Retina (tissue), 1 donor: ENCODE measurements at regions not wholly inside any gene's neighbourhood (a gene's known extent, or its start where the extent isn't known, plus 50 kb on each side); places are given as distances from the start of the nearest gene placed in this dataset.

ENCODE experiments used
- DNase-seq: peaks from one replicate; pipeline ENCODE4 v3.0.0-alpha.2; 2016

DNA sequence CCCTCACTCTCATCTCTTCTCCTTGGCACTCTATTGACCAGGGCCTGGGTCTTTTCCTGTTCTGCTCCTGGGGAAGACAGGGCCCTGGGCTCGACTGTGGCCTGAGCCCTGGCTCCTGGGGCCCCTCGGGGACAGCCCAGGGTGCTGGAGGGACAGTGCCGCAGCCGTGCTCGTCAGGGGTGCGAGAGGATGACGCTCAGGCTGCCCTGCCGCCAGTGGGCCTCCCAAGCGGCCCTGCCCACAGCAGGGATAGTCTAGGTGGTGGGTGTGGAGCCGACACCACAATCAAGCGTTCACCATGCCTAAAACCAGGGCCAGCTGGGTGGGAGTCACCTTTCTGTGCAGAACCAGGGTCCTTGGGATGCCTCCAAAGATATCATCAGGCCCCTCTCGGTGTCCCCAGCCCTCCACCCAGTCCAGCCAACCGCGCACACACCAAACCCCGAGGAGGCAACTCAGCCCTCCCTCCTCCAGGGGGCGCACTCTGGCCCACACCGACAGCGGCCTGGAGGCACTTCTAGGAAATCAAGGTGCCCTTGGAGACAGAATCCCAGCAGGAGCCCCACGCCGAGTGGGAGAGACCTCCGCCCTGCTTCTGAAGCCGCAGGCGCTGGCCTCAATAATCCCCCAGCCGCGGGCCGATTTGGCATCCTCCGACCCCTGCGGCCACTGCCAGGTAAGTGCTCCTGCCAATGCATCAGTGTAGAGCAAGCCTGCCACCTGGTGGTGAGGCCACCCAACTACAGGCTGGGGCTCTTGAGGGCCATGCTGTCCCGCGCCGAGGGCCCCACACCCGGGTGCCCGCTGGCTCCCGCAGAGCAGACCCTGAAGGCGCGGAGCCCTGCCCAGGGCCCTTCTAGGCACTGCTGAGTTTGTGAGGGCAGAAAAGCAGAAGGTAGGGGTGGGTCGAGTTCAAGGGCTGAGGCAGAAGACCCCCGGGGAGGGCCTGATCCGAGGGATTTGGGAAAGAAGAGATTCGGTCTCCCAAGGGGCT, 496.4 kb downstream of the BUD13 start:
- DNase-seq, result peak; percentile 91

DNA sequence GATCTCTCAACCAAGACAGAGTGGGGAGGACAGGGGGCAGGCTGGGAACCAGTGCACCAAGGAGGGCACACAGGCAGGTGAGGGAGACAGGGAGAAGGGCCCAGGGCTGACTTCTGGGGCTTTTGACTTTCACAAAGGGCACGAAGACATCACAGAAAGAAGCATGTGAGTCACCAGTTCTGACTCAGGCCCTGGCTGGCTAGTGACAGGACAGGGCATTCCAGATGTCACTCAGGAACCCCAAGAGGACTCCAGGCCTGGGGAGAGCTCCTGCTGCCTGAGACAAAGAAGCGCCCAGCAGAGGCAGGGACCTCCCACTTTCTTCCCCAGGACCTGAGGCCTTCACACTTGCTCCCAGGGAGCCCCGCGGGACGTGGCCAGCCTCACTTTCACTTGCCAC, 497.2 kb downstream of the BUD13 start:
- DNase-seq, result no peak

GRCh38 chr11:116274521-116274920, 498.3 kb downstream of the BUD13 start:
- no peak for DNase-seq

GRCh38 chr11:116272181-116272789, 500.5 kb downstream of the BUD13 start:
- DNase-seq, result no peak

DNA sequence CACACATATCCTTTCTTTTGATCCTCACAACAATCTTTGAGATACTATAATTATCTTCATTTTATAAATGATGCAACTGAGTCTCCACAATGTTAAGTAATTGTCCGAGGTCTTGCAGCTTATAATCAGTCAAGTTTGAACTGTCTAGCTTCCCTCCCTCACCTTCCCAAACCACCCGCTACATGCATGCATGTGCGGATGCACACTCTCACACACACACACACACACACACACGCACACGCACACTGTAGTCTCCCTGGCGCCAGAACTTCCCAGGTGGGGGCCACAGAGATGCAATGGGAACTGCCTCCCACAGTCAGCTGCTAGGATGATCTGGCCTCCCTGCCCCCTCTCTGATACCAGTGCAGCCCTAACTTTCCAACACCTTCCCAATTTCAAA, 501.3 kb downstream of the BUD13 start:
- no peak for DNase-seq

GRCh38 chr11:116267146-116267545, 505.6 kb downstream of the BUD13 start:
- no peak for DNase-seq

DNA sequence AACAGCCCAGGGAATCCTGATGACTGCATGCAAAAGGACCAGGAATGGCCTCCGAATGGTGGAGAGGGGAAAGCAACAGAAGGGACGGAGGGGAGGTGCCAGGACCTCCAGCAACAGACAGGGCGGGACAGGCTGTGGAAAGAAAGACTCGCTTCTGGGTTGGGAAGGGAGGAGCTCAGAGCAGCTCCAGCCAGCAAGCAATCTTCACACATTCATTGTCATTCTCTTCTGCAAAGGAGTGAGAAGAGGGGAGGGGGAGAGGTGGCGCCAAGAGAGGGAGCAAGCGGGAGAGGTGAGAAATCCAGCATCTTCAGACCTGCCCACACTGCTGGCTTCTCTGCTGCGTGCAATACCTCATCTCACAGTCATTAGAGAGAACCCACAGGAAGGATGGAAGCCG, 509.0 kb downstream of the BUD13 start:
- DNase-seq, result no peak

DNA sequence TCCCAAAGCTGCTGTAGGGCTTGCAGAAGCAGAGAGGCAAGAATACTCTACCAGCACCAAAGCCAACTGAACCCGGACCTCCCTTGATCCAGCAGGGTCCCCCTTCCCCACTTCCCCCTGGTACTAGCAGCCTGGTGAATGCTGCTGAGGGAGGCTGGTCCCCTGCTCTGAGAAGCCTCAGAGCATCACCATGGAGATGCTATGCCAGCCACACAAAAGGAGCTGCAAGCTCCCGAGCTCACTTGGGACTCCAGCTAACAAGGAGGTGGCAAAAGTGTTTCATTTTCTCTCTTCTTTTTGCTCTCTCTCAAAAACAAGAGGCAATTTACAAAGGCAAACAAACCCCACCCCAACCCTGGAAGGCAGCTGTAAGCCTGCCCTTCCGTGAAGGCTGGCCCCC, 509.8 kb downstream of the BUD13 start:
- peak; percentile 55 for DNase-seq

DNA sequence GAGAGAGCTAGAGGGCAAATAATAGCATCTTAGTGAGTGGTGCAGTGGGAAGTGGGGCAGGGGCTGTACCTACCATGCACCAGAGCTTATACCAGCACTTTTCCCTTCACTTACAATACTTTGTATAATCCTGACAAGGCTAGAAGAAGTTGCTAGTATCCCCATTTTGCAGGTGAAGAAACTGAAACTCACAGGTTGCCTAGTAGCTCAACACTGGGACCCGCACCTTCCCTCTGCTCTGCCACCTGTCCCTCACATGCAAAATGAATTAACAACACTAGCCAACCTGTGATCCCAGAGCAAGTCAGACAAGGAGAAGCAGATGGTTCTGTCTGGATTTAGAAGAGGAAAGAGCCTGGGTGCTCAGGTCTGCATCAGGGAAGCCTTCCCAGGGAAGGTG, 510.4 kb downstream of the BUD13 start:
- DNase-seq, result no peak

DNA sequence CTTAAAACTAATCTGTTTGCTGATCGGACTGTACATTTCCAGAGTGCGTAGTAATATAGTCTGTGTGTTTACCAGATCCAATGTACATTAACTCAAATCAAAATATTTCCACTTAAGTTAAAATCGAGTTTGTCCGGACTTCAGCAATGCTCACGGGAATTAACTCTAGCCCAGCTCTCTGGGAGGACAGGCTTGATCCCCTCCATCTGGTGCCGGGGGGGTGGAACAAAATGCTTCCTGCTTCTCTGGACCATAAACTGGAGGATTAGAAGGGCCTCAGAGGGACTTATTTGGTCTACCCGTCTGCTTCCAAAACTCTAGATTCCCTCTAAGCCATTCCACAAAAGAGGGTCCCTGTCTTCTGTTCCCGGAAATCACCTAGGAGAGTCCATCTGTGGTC, 511.2 kb downstream of the BUD13 start:
- DNase-seq, result no peak

- DNase-seq, result no peak
Observed at GRCh38 chr11:116258821-116259220, 514.0 kb downstream of the BUD13 start.

DNA sequence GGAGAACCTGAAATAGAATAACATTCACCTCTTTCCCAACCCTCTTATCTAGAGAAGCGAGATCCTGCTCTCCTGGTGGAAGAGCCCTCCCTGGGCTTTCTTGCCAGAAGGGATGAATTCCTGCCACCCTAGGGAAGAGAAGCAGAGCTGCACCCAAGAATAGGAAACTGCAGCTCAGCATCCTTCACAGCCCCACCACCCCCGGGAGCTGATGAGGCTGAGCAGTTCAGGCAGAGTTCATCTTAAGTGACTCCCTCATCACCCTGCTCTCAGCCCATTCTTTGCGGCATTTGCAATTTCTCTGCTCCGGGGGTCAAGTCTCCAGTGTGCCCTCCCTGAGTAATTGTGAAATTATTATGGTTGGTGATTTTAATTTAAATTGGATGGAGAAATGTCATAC, 514.9 kb downstream of the BUD13 start:
- DNase-seq, result no peak

DNA sequence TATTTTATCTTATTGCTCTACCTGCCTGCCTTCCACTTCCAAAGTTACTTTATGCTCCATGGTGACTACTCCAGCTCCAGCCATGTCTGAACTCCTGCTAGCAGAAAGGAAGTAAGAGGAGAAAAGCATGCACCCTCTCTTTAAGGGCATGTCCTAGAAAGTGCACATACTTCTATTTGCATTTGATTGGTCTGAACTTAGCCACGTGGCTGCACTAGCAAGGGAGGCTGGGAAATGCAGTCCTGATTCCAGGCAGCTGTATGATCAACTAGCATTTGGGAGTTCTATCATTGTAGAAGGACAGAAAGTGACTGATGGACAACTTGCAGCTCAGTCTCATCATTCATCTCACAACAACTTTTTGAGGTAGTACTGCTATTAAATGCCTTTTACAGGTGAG, 515.7 kb downstream of the BUD13 start:
- no peak for DNase-seq

DNA sequence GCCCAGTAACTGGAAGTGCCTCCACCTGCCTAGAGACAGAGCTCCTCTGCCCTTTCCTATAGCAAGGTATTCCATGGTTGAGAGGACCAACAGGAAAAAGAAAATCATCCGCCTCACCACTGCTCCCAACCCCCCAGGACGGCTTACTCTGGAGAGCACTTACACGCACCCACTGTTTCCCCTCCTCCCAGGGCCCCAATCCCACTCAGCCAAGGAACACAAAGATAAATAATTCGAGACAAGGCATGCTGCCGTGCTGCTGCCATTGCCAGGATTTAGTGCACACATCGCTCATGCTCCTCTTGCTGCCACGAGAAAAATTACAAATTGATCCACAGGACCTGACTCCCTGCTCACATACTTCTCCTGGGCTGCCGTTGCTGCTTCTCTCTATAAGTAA, 516.6 kb downstream of the BUD13 start:
- DNase-seq, result no peak

DNA sequence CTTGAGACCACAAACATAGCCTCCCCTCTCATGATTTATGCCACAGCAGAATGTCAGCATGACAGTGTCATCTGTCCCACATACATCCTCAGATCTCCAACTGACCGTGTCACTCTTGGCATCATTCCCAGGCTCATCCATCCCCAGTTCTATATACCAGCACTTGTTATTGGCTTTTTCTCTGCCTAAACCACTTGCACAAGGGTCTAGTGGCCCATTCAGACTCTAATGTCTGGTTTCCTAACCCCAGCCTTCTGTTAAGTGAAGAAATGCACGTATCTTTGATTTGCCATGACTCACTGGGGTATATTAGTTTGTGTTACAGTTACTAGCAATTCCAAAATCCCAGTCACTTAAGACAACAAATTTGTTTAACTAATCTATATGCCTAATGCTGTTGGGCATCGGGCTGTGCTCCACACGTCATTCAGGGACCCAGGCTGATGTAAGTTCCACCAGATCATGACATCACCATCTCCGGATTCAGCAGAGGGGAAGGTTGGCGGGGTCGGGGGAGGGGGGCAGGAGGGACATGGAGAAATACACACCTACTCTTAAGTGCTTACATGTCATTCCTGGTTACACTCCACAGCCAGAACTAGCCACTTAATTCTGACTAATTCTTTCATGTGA, 517.4 kb downstream of the BUD13 start:
- DNase-seq, result no peak

DNA sequence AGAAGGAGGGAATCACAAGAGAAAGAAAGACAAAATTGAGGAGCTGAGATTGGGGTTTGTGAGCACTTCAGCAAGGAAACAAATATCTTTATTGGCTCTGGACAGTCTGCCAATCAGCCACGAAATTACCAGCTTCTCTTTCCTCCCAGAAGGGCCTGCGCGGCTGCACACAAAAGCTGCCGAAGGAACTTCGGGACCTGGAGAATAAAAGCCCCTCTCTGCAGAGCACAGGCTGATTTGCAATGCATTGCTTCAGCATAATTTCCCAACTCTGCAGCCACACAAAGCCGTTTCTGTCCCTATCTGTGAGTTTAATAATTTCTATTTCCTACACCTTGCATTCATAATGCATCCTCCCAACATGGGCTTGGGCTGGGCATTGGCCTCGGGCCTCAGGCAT, 522.6 kb downstream of the BUD13 start:
- DNase-seq, result no peak

DNA sequence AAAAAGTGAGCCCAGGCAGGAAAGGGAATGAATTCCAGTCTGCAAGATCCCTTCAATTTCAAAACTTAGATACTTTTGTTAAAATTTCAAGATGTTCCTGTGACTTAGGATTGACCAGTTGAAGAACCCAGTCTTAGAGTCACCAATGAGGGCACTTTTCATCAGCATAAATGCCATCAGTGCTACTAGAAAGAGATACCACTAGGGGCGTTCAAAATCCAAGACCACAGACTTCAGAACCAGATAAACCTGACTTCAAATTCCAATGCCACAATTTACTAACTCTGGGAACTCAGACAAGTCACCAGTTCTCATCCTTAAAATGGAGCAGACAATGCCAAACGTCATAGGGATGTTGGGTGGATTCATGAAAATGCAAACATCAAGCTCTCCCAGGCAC, 523.2 kb downstream of the BUD13 start:
- DNase-seq, result no peak

- no peak for DNase-seq
Observed at GRCh38 chr11:116244889-116245288, 527.9 kb downstream of the BUD13 start.

DNA sequence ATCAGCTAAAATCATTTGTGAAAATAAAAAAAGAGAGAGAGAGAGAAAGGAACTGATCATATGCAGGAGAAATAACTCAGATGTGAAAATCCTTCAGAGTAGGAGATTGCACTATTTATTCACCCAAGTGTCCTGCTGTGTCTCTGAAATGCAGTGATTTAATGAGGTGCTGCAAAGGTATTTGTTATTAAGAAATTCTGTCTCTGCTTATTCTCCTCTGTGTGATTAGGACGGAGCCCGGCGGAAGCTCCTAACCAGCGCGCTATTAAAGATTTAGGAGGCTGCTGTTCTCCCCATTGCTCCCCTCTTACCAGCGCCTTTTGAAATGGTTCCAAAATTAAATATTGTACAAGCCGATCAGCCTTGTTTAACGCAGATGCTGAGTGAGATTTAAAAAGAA, 528.3 kb downstream of the BUD13 start:
- no peak for DNase-seq

- DNase-seq, result no peak
Observed at GRCh38 chr11:116243991-116244390, 528.8 kb downstream of the BUD13 start.

DNA sequence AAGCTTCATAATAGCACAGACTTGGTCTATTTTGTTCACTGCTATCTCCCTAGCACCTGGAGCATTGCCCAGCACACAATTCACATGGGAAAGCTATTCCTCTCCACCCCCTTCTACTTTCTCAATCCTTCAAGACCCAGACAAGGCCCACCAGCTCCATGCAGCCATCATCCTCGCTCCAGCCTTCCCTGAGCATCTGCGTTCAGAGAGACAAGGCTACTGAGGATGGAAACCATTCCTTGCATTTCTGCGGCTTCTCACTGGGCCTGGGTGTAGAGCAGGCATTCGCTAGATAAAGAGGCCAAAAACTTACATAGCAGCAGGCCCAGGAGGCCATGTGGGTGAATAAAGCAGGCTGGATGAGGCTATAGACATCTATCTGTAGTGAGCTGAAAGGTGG, 530.8 kb downstream of the BUD13 start:
- no peak for DNase-seq

GRCh38 chr11:116240710-116241109, 532.1 kb downstream of the BUD13 start:
- no peak for DNase-seq

- DNase-seq, result no peak
Observed at GRCh38 chr11:116239247-116239646, 533.5 kb downstream of the BUD13 start.

- DNase-seq, result peak; percentile 44
Observed at GRCh38 chr11:116234989-116235568, 537.7 kb downstream of the BUD13 start.
